Stimulated activated effector memory CD8-positive, alpha-beta T cell treated with anti-CD3 and anti-CD28 coated beads, Interleukin-12 subunit alpha, Interleukin-12 subunit beta, amount 100 ng/mL, for 72 hours (primary cell): ENCODE measurements at regions not wholly inside any gene's neighbourhood (a gene's known extent, or its start where the extent isn't known, plus 50 kb on each side); places are given as distances from the start of the nearest gene placed in this dataset.

Experiments used
- ATAC-seq: fragments of 150-1000 bp; cut with Tn5 transposase; 2 replicates; pipeline ENCODE4 v1.10.0; 2021
- DNase-seq, 2 donors: peaks; one replicate each; pipeline ENCODE4 v3.0.0; 2021 to 2022; ENCODE audit warnings: low spot score in 2 of 2
- H3K27ac Mint-ChIP-seq: one replicate; pipeline ENCODE4 v1.8.0; 2022; ENCODE audit warnings: mild to moderate bottlenecking, mixed read lengths
- H3K36me3 Mint-ChIP-seq: one replicate; pipeline ENCODE4 v1.8.0; 2022; ENCODE audit warnings: mild to moderate bottlenecking, mixed read lengths
- H3K4me1 Mint-ChIP-seq: one replicate; pipeline ENCODE4 v1.8.0; 2022; ENCODE audit warnings: mixed read lengths
- H3K4me3 Mint-ChIP-seq: one replicate; pipeline ENCODE4 v1.8.0; 2022; ENCODE audit warnings: mild to moderate bottlenecking, mixed read lengths
- H3K9me3 Mint-ChIP-seq: one replicate; pipeline ENCODE4 v1.8.0; 2022; ENCODE audit warnings: mixed read lengths

- ATAC-seq (no peak), DNase-seq (no peak)
- H3K36me3 Mint-ChIP-seq = no peaks in the 10 kb centered on the region
- H3K4me1 Mint-ChIP-seq = no peaks in the 10 kb centered on the region
- no peak overlapping the region for H3K27ac Mint-ChIP-seq
- peaks cover 5% of the 10 kb centered on the region for H3K9me3 Mint-ChIP-seq
- H3K4me3 Mint-ChIP-seq = no peak overlapping the region
These were observed 668.3 kb downstream of the DNAH5 start for GRCh38 chr5:13276156-13276555.

DNA sequence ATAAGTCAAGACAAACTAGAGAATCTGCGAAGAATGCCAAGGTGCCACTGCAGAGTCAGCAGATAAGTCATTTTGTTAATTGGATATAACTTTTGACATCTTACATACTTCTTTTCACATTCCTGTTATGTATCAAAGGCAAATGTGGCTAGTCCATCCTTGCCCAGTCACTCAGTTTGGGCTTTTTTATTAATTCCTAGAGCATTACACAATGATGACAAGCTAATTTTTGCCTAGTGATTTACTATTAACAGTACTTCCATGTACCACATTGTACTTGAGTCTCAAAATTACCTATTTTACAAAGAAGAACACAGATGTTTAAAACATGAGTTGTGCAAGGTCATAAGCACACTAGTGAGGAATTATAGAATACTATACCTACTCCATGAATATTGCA is 680.8 kb downstream of the DNAH5 start:
- no peak for ATAC-seq
- H3K4me1 Mint-ChIP-seq = no peaks in the 10 kb centered on the region
- no peak for DNase-seq
- no peak overlapping the region for H3K27ac Mint-ChIP-seq
- no peaks in the 10 kb centered on the region for H3K36me3 Mint-ChIP-seq
- no peak overlapping the region for H3K4me3 Mint-ChIP-seq
- peaks cover 7% of the 10 kb centered on the region for H3K9me3 Mint-ChIP-seq

- peaks cover 3% of the 10 kb centered on the region for H3K9me3 Mint-ChIP-seq
- no peak for ATAC-seq
- H3K27ac Mint-ChIP-seq = no peak overlapping the region
- no peaks in the 10 kb centered on the region for H3K4me1 Mint-ChIP-seq
- no peaks in the 10 kb centered on the region for H3K36me3 Mint-ChIP-seq
- no peak overlapping the region for H3K4me3 Mint-ChIP-seq
- DNase-seq = no peak
These were observed 691.4 kb downstream of the DNAH5 start for GRCh38 chr5:13253111-13253510.

- no peak overlapping the region for H3K4me3 Mint-ChIP-seq
- no peak overlapping the region for H3K27ac Mint-ChIP-seq
- peaks cover 3% of the 10 kb centered on the region for H3K9me3 Mint-ChIP-seq
- DNase-seq (no peak), ATAC-seq (no peak)
- no peaks in the 10 kb centered on the region for H3K36me3 Mint-ChIP-seq
- no peaks in the 10 kb centered on the region for H3K4me1 Mint-ChIP-seq
These were observed 691.8 kb downstream of the DNAH5 start for GRCh38 chr5:13252699-13253098.

- no peaks in the 10 kb centered on the region for H3K36me3 Mint-ChIP-seq
- no peak for DNase-seq
- H3K4me1 Mint-ChIP-seq = no peaks in the 10 kb centered on the region
- ATAC-seq = no peak
- peaks cover 3% of the 10 kb centered on the region for H3K9me3 Mint-ChIP-seq
- no peak overlapping the region for H3K27ac Mint-ChIP-seq
- H3K4me3 Mint-ChIP-seq = no peak overlapping the region
These were observed 692.7 kb downstream of the DNAH5 start for GRCh38 chr5:13251623-13252376.

GRCh38 chr5:13250464-13251291 is 693.8 kb downstream of the DNAH5 start:
- DNase-seq = no peak
- no peaks in the 10 kb centered on the region for H3K36me3 Mint-ChIP-seq
- H3K27ac Mint-ChIP-seq = no peak overlapping the region
- H3K4me3 Mint-ChIP-seq = no peak overlapping the region
- ATAC-seq = no peak
- H3K9me3 Mint-ChIP-seq = peaks cover 3% of the 10 kb centered on the region
- H3K4me1 Mint-ChIP-seq = no peaks in the 10 kb centered on the region

GRCh38 chr5:13249854-13250253 is 694.6 kb downstream of the DNAH5 start:
- ATAC-seq (no peak), DNase-seq (no peak)
- H3K4me3 Mint-ChIP-seq = no peak overlapping the region
- H3K9me3 Mint-ChIP-seq = peaks cover 3% of the 10 kb centered on the region
- no peaks in the 10 kb centered on the region for H3K4me1 Mint-ChIP-seq
- H3K36me3 Mint-ChIP-seq = no peaks in the 10 kb centered on the region
- no peak overlapping the region for H3K27ac Mint-ChIP-seq

- DNase-seq = no peak
- Mint-ChIP-seq H3K4me3 (no peak overlapping the region), H3K4me1 (no peaks in the 10 kb centered on the region)
These were observed 696.2 kb downstream of the DNAH5 start for GRCh38 chr5:13248253-13248652.

GRCh38 chr5:13246053-13246452 is 698.4 kb downstream of the DNAH5 start:
- no peak overlapping the region for H3K27ac Mint-ChIP-seq
- H3K36me3 Mint-ChIP-seq = no peaks in the 10 kb centered on the region
- ATAC-seq (no peak), DNase-seq (no peak)
- H3K4me3 Mint-ChIP-seq = no peak overlapping the region
- no peaks in the 10 kb centered on the region for H3K4me1 Mint-ChIP-seq
- H3K9me3 Mint-ChIP-seq = no peaks in the 10 kb centered on the region

More at GRCh38 chr5:13248253-13248652, 696.2 kb downstream of the DNAH5 start:
- Mint-ChIP-seq H3K27ac (no peak overlapping the region), H3K9me3 (peaks cover 3% of the 10 kb centered on the region), H3K36me3 (no peaks in the 10 kb centered on the region)
- no peak for ATAC-seq

GRCh38 chr5:13244151-13244550 is 700.3 kb downstream of the DNAH5 start:
- H3K36me3 Mint-ChIP-seq = no peaks in the 10 kb centered on the region
- H3K9me3 Mint-ChIP-seq = no peaks in the 10 kb centered on the region
- no peak for ATAC-seq
- no peak overlapping the region for H3K4me3 Mint-ChIP-seq
- no peaks in the 10 kb centered on the region for H3K4me1 Mint-ChIP-seq
- no peak overlapping the region for H3K27ac Mint-ChIP-seq
- DNase-seq = no peak

DNA sequence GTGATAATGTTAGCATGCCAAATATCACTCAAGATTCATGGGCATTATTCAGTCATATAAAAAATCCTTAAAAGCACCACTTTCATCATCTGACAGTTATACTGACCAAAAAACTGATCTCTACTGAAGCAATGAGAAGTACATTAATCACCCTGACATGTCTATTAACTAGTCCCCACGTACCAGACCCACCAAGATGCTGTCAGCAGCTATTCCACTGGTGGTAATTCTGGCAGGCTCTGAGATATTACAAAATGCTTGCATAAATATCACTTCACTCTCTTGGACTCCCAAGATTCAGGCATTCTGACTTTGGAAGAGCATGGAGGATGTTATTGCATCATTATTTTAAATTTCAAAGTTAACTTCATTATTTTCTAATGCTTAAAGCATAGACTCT is 717.0 kb downstream of the DNAH5 start:
- DNase-seq (no peak), ATAC-seq (no peak)
- Mint-ChIP-seq H3K4me3 (no peak overlapping the region), H3K27ac (no peak overlapping the region), H3K36me3 (no peaks in the 10 kb centered on the region), H3K4me1 (no peaks in the 10 kb centered on the region), H3K9me3 (peaks cover 3% of the 10 kb centered on the region)

GRCh38 chr5:13218518-13218917 is 726.0 kb downstream of the DNAH5 start:
- Mint-ChIP-seq H3K27ac (no peak overlapping the region), H3K4me1 (no peaks in the 10 kb centered on the region), H3K36me3 (no peaks in the 10 kb centered on the region), H3K4me3 (no peak overlapping the region), H3K9me3 (peaks cover 5% of the 10 kb centered on the region)
- no peak for DNase-seq
- peak; percentile 42 for ATAC-seq

- Mint-ChIP-seq H3K4me1 (no peaks in the 10 kb centered on the region), H3K4me3 (no peak overlapping the region), H3K36me3 (no peaks in the 10 kb centered on the region), H3K27ac (no peak overlapping the region), H3K9me3 (peaks cover 5% of the 10 kb centered on the region)
- DNase-seq (no peak), ATAC-seq (no peak)
These were observed 726.9 kb downstream of the DNAH5 start for GRCh38 chr5:13217636-13218035.

GRCh38 chr5:13215806-13216205 is 728.7 kb downstream of the DNAH5 start:
- DNase-seq (no peak), ATAC-seq (no peak)
- Mint-ChIP-seq H3K4me3 (no peak overlapping the region), H3K9me3 (peaks cover 4% of the 10 kb centered on the region), H3K27ac (no peak overlapping the region), H3K36me3 (no peaks in the 10 kb centered on the region), H3K4me1 (no peaks in the 10 kb centered on the region)

GRCh38 chr5:13215370-13215769 is 729.1 kb downstream of the DNAH5 start:
- Mint-ChIP-seq H3K27ac (no peak overlapping the region), H3K9me3 (peaks cover 3% of the 10 kb centered on the region), H3K4me3 (no peak overlapping the region), H3K4me1 (no peaks in the 10 kb centered on the region), H3K36me3 (no peaks in the 10 kb centered on the region)
- ATAC-seq = no peak
- no peak for DNase-seq

- peaks cover 4% of the 10 kb centered on the region for H3K9me3 Mint-ChIP-seq
- H3K4me1 Mint-ChIP-seq = no peaks in the 10 kb centered on the region
- H3K4me3 Mint-ChIP-seq = no peak overlapping the region
These were observed 730.3 kb downstream of the DNAH5 start for GRCh38 chr5:13214182-13214581.

More at GRCh38 chr5:13214182-13214581, 730.3 kb downstream of the DNAH5 start:
- Mint-ChIP-seq H3K36me3 (no peaks in the 10 kb centered on the region), H3K27ac (no peak overlapping the region)
- DNase-seq = no peak
- ATAC-seq = no peak
